ENCODE measurements at regions not wholly inside any gene's neighbourhood (a gene's known extent, or its start where the extent isn't known, plus 50 kb on each side); places are given as distances from the start of the nearest gene placed in this dataset.

- intact Hi-C loops (cut with DNase I; ENCODE audit: low total_unique reads), result no loop called here
- WGBS, 2 donors, result 64 to 70% methylated on average over 8 of the region's 8 CpGs
- TF ChIP-seq, protein P1, sequence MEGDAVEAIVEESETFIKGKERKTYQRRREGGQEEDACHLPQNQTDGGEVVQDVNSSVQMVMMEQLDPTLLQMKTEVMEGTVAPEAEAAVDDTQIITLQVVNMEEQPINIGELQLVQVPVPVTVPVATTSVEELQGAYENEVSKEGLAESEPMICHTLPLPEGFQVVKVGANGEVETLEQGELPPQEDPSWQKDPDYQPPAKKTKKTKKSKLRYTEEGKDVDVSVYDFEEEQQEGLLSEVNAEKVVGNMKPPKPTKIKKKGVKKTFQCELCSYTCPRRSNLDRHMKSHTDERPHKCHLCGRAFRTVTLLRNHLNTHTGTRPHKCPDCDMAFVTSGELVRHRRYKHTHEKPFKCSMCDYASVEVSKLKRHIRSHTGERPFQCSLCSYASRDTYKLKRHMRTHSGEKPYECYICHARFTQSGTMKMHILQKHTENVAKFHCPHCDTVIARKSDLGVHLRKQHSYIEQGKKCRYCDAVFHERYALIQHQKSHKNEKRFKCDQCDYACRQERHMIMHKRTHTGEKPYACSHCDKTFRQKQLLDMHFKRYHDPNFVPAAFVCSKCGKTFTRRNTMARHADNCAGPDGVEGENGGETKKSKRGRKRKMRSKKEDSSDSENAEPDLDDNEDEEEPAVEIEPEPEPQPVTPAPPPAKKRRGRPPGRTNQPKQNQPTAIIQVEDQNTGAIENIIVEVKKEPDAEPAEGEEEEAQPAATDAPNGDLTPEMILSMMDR (IDR thresholded peaks at IDR 0.05), result no peak
- no peak for TF ChIP-seq POLR2A (IDR thresholded peaks at IDR 0.05)
- H3K4me3 ChIP-seq (ENCODE audit: low read depth, poor library complexity, severe bottlenecking), result no peak overlapping the region
- DNase-seq (ENCODE audit: low spot score in 2 of 2), result no peak
Observed at GRCh38 chr19:46945694-46946489, 73.7 kb upstream of the NPAS1 start.

DNA sequence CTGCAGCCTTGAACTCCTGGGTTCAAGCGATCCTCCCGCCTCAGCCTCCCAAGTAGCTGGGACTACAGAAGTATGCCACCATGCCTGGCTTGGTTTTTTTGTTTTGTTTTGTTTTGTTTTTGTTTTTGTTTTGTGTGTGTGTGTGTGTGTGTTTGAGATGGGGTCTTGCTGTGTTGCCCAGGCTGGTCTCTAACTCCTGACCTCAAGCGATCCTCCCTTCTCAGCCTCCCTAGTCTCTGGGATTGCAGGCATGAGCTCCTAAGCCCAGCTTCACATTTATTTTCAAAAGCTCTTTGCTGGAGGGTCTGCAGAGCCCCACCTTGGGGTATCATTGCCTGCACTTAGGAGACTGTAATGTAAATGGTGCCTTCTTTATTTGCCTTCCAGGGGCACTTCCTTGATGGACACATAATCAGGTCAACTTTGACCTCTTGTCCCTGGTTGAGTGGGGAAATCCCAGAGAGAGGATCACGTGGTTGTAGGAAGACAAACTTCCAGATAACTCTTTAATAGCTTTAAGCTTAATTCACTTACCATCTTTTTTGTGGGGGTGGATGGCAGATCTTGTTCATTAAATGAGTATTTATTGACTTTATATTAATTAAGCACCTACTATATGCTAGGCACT, 72.9 kb upstream of the NPAS1 start:
- no peak overlapping the region for H3K4me3 ChIP-seq (ENCODE audit: low read depth, poor library complexity, severe bottlenecking)
- no peak for DNase-seq (ENCODE audit: low spot score in 2 of 2)
- TF ChIP-seq POLR2A (IDR thresholded peaks at IDR 0.05), result no peak
- TF ChIP-seq, protein P1 (IDR thresholded peaks at IDR 0.05), result no peak
- WGBS, 2 donors, result 81 to 86% methylated on average over 4 of the region's 4 CpGs
- intact Hi-C loops (cut with DNase I; ENCODE audit: low total_unique reads), result no loop called here

DNA sequence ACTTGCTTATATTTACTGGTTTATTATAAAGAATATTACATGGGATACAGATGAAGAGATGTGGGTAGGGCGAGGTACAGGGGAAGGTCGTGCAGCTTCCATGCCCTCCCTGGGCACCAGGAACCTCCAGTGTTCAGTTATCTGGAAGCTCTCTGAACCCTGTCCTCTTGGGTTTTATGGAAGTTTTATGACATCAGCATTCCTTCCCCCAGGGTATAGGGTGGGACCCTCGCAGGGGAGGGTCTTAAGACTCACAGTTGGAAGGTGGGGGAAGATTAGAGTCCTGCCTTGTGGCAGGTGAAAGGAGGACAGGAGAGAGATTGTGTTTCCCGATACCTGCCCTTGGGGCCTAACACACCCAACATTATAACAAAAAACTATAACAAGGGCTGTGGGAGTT, 71.8 kb upstream of the NPAS1 start:
- WGBS, 2 donors, result 71 to 72% methylated on average over 4 of the region's 4 CpGs
- TF ChIP-seq POLR2A (IDR thresholded peaks at IDR 0.05), result no peak
- TF ChIP-seq, protein P1 (IDR thresholded peaks at IDR 0.05), result no peak
- DNase-seq (ENCODE audit: low spot score in 2 of 2), result no peak
- H3K4me3 ChIP-seq (ENCODE audit: low read depth, poor library complexity, severe bottlenecking), result no peak overlapping the region
- intact Hi-C loops (cut with DNase I; ENCODE audit: low total_unique reads), result no loop called here

DNA sequence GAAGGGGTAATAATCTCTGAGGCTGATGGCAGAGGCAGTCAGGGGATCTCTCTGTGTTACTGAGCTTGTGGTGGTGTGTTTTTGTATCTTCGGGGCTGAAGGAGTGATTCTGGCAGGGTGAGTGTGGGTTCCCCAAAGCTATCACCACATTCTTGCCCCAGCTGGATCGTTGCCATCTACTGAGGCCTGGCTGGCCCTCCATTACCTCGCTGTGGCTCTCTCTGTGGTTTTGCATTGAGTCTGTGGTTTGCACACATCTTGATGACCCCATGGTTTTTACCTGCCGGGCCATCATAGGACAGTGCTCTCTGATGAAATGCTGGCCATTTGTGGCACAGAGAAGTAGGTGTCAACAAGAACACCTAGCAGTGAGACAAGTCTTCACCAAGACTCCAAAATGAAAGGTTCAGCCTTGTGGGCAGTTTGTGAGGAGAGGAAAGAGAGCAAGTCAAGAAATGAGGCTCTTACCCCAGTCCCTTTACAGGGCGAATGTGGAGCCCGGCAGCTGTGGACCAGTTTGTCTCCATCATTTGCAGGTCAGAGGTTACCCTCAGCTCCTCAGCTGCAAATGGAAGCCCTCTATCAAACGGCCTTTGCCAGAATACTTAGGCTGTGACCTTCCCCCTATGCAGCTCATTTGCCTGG, 69.0 kb upstream of the NPAS1 start:
- intact Hi-C loops (cut with DNase I; ENCODE audit: low total_unique reads), result no loop called here
- WGBS, 2 donors, result 67 to 75% methylated on average over 7 of the region's 7 CpGs
- TF ChIP-seq POLR2A (IDR thresholded peaks at IDR 0.05), result no peak
- TF ChIP-seq, protein P1 (IDR thresholded peaks at IDR 0.05), result no peak
- no peak overlapping the region for H3K4me3 ChIP-seq (ENCODE audit: low read depth, poor library complexity, severe bottlenecking)
- no peak for DNase-seq (ENCODE audit: low spot score in 2 of 2)

GRCh38 chr19:46951171-46951986, 68.3 kb upstream of the NPAS1 start:
- no peak overlapping the region for H3K4me3 ChIP-seq (ENCODE audit: low read depth, poor library complexity, severe bottlenecking)
- TF ChIP-seq, protein P1 (IDR thresholded peaks at IDR 0.05), result no peak
- TF ChIP-seq POLR2A (IDR thresholded peaks at IDR 0.05), result no peak
- 49 to 60% methylated on average over 8 of the region's 8 CpGs for WGBS, 2 donors
- intact Hi-C loops (cut with DNase I; ENCODE audit: low total_unique reads), result no loop called here
- no peak for DNase-seq (ENCODE audit: low spot score in 2 of 2)

Data from lower leg skin (tissue), 4 donors.